ENCODE measurements at regions not wholly inside any gene's neighbourhood (a gene's known extent, or its start where the extent isn't known, plus 50 kb on each side); places are given as distances from the start of the nearest gene placed in this dataset.

GRCh38 chr4:106450249-106450648, 81.7 kb upstream of the GIMD1 start:
- Histone ChIP-seq H3K9me3 (peaks cover 0 to 4% (median 0%) of the 10 kb centered on the region in 3 donors), H3K4me3 (no peak overlapping the region), H3K27ac (no peak overlapping the region), H3K27me3 (no peaks in the 10 kb centered on the region), H3K36me3 (no peaks in the 10 kb centered on the region), H3K4me1 (no peaks in the 10 kb centered on the region)
- ATAC-seq: no peak
- TF ChIP-seq POLR2AphosphoS5 (IDR thresholded peaks at IDR 0.05) (no peak), EP300 (IDR thresholded peaks at IDR 0.05) (no peak), POLR2A (IDR thresholded peaks at IDR 0.05) (no peak)
- TF ChIP-seq, protein P1, sequence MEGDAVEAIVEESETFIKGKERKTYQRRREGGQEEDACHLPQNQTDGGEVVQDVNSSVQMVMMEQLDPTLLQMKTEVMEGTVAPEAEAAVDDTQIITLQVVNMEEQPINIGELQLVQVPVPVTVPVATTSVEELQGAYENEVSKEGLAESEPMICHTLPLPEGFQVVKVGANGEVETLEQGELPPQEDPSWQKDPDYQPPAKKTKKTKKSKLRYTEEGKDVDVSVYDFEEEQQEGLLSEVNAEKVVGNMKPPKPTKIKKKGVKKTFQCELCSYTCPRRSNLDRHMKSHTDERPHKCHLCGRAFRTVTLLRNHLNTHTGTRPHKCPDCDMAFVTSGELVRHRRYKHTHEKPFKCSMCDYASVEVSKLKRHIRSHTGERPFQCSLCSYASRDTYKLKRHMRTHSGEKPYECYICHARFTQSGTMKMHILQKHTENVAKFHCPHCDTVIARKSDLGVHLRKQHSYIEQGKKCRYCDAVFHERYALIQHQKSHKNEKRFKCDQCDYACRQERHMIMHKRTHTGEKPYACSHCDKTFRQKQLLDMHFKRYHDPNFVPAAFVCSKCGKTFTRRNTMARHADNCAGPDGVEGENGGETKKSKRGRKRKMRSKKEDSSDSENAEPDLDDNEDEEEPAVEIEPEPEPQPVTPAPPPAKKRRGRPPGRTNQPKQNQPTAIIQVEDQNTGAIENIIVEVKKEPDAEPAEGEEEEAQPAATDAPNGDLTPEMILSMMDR (IDR thresholded peaks at IDR 0.05): no peak
- 61 to 66% methylated on average over 2 to 3 of the region's 3 CpGs for WGBS, 2 donors (ENCODE audit: low coverage in 1 of 2)

- no peak for ATAC-seq
- 69 to 80% methylated on average over 1 to 2 of the region's 2 CpGs for WGBS, 2 donors (ENCODE audit: low coverage in 1 of 2)
These were observed 76.0 kb upstream of the GIMD1 start for GRCh38 chr4:106444557-106444956.

GRCh38 chr4:106430797-106431196, 62.2 kb upstream of the GIMD1 start:
- Histone ChIP-seq H3K36me3 (no peaks in the 10 kb centered on the region), H3K27ac (no peak overlapping the region), H3K4me3 (no peak overlapping the region), H3K4me1 (no peaks in the 10 kb centered on the region), H3K27me3 (no peaks in the 10 kb centered on the region), H3K9me3 (no peaks in the 10 kb centered on the region)
- TF ChIP-seq POLR2A (IDR thresholded peaks at IDR 0.05): no peak
- TF ChIP-seq POLR2AphosphoS5 (IDR thresholded peaks at IDR 0.05): no peak
- TF ChIP-seq, protein P1 (IDR thresholded peaks at IDR 0.05): no peak
- TF ChIP-seq EP300 (IDR thresholded peaks at IDR 0.05): no peak
- ATAC-seq: no peak
- 82 to 90% methylated on average over 2 of the region's 2 CpGs for WGBS, 2 donors (ENCODE audit: low coverage in 1 of 2)

More at GRCh38 chr4:106444557-106444956, 76.0 kb upstream of the GIMD1 start:
- Histone ChIP-seq H3K9me3 (peaks cover 0 to 4% (median 0%) of the 10 kb centered on the region in 3 donors), H3K4me3 (no peak overlapping the region), H3K36me3 (no peaks in the 10 kb centered on the region), H3K27ac (no peak overlapping the region), H3K4me1 (no peaks in the 10 kb centered on the region), H3K27me3 (no peaks in the 10 kb centered on the region)
- TF ChIP-seq POLR2A (IDR thresholded peaks at IDR 0.05) (no peak), POLR2AphosphoS5 (IDR thresholded peaks at IDR 0.05) (no peak), EP300 (IDR thresholded peaks at IDR 0.05) (no peak)
- TF ChIP-seq, protein P1 (IDR thresholded peaks at IDR 0.05): no peak

DNA sequence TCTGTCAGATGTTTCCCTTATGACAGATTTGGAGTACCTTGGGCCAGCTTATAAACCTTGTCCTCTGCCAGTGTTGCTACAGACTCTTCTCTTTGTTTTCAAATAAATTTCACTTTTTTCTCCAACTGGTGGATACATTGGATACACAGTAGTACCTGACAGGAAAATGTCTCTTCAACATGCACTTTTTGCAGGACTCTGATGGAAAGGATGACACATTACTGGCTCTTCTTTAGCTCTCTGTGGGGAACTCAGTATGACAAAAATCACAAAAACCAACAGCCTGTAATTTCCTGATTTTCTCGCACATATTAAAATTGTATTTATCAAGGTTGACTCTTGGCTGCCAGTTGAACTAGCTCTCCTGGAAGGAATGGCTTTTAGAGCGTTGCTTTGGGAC, 61.3 kb upstream of the GIMD1 start:
- 69 to 100% methylated on average over 2 of the region's 2 CpGs for WGBS, 2 donors (ENCODE audit: low coverage in 1 of 2)

GRCh38 chr4:106426069-106426468, 57.5 kb upstream of the GIMD1 start:
- Histone ChIP-seq H3K27me3 (no peaks in the 10 kb centered on the region), H3K36me3 (no peaks in the 10 kb centered on the region), H3K4me3 (no peak overlapping the region), H3K27ac (no peak overlapping the region), H3K4me1 (no peaks in the 10 kb centered on the region), H3K9me3 (no peaks in the 10 kb centered on the region)
- WGBS, 2 donors (ENCODE audit: low coverage in 1 of 2): 48 to 66% methylated on average over 2 of the region's 2 CpGs
- no peak for TF ChIP-seq POLR2A (IDR thresholded peaks at IDR 0.05)
- TF ChIP-seq EP300 (IDR thresholded peaks at IDR 0.05): no peak
- no peak for TF ChIP-seq POLR2AphosphoS5 (IDR thresholded peaks at IDR 0.05)
- TF ChIP-seq, protein P1 (IDR thresholded peaks at IDR 0.05): no peak
- ATAC-seq: no peak

More for the DNA sequence above, 61.3 kb upstream of the GIMD1 start:
- no peaks in the 10 kb centered on the region for H3K36me3 ChIP-seq
- no peaks in the 10 kb centered on the region for H3K27me3 ChIP-seq
- no peak for ATAC-seq
- H3K4me3 ChIP-seq: no peak overlapping the region
- no peak overlapping the region for H3K27ac ChIP-seq
- TF ChIP-seq POLR2A (IDR thresholded peaks at IDR 0.05) (no peak), EP300 (IDR thresholded peaks at IDR 0.05) (no peak), POLR2AphosphoS5 (IDR thresholded peaks at IDR 0.05) (no peak)
- TF ChIP-seq, protein P1 (IDR thresholded peaks at IDR 0.05): no peak
- no peaks in the 10 kb centered on the region for H3K4me1 ChIP-seq
- H3K9me3 ChIP-seq: no peaks in the 10 kb centered on the region
